B cell (primary cell): ENCODE measurements at regions not wholly inside any gene's neighbourhood (a gene's known extent, or its start where the extent isn't known, plus 50 kb on each side); places are given as distances from the start of the nearest gene placed in this dataset.

Experiments
- CTCF ChIP-seq: fragments of 200-600 bp; IDR thresholded peaks from one replicate; pipeline ENCODE4 v1.8.0; 2022; ENCODE audit warnings: antibody characterized with exemption, mild to moderate bottlenecking
- EZH2 ChIP-seq: IDR thresholded peaks from 2 replicates; pipeline ENCODE4 v1.6.1; 2012; ENCODE audit warnings: borderline replicate concordance, low read depth, mild to moderate bottlenecking, moderate library complexity, low read length; ENCODE audit not compliant: insufficient read depth, poor library complexity, severe bottlenecking

GRCh38 chr12:90823859-90824258, 131.1 kb downstream of the CCER1 start:
- TF ChIP-seq CTCF (no peak), EZH2 (no peak)
